GM18907 (cell line): ENCODE measurements at regions not wholly inside any gene's neighbourhood (a gene's known extent, or its start where the extent isn't known, plus 50 kb on each side); places are given as distances from the start of the nearest gene placed in this dataset.
"Not testable (repeated sequence)": the region's sequence is repeated elsewhere in the genome, so short reads cannot be mapped to it uniquely, and the experiment has no call there.

Source experiments
- ATAC-seq: cut with Tn5 transposase; IDR thresholded peaks from one replicate; pipeline ENCODE4 v1.9.1; 2021; ENCODE audit warnings: mild to moderate bottlenecking, moderate library complexity; ENCODE audit not compliant: unreplicated experiment

DNA sequence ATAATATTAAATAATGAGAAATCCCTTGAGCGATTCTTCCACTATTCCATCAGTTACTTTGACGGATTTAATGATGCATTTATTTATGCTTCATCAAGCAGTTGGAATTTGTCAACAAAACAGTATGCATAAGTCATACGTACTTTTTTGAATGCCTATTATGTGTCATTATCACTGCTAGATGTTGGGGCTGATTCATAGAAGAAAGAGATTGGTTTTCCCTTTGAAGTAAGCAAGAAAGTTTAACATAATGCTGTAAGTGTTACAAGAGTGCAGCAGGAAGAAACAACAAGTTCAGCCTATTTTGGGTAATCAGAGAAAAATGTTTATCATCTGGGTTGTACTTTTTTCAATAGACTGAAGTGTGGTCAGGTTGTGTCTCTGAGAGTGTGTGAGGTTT, 121.2 kb upstream of the RANBP3L start:
- ATAC-seq, result no peak

GRCh38 chr5:36423578-36424307, 122.0 kb upstream of the RANBP3L start:
- ATAC-seq, result no peak

- ATAC-seq, result not testable (repeated sequence)
These were observed 124.4 kb upstream of the RANBP3L start for GRCh38 chr5:36426070-36426469.

GRCh38 chr5:36435516-36435915, 133.8 kb upstream of the RANBP3L start:
- no peak for ATAC-seq

DNA sequence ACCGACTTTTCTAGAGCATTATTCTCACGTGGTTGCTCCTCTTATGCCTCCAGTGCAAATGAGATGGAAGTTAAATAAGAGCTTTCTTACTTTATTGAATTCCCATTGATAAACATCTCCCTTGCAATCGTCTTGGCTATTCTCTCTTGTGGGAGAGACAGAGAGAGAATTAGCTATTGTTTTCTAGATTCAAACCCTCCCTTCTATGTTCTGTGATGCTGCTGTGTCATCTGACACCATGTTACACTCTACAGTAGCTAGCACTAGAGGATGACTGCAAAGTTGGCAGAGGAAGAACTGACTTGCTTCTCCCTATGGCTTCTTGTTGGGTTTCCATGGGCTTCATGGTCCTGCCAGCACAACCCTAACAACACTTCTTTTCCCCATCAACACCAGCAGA, 134.6 kb upstream of the RANBP3L start:
- no peak for ATAC-seq

DNA sequence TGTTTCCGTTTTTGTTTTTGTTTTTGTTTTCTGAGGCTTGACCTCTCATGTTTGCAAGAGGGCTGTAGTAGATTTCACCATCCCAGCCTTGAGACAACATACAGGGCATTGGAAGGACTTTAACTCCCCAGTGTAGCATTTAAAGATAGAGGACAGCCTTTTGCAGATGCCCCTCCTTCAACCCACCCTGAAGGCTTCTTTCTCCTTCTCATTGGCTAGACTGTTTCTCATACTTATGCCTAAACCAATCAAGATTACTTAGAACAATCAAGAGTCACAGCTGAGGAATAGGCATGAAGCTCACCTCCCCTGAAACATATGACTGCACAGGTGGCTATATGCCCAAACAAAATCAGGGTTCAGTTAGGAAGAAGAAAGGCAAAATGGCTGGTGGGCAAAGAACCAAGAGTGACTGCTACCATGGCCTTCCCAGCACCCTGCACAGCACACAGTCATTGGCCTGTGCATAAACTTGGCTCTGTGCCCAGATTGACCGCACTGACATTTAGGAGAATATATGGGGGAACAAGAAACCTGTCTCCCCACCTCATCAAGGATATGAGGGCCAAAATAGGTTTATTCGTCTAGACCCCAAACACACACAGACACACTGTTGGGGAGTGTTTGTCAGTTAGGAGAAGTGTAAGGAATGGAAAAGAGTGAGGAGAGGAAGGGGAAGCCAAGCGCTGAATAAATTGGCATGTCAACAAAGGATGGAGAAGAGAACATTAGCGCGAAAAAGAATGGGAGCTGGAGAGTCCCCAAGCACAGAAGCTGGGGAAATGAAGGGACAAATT, 137.3 kb upstream of the RANBP3L start:
- ATAC-seq, result no peak

GRCh38 chr5:36440300-36440699, 138.6 kb upstream of the RANBP3L start:
- no peak for ATAC-seq

DNA sequence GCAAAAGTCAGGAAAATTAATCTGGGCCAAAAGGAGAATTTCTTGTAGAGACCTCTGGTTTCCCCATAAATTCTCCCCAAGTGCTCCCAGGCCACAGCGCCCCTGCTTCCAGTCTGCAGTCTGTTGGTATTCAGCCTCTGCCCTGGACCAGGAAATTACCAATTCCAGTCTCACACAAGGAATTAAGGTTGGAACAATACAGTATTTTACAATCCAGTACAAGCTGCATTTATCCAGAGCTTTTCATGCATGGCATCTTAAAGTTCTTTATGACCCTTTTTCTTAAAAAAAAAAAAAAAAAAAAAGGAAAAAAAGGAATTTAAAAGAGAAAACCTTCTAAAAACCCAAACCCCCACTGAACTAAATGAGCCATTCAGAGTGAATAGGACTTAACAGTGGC, 139.6 kb upstream of the RANBP3L start:
- ATAC-seq, result no peak

DNA sequence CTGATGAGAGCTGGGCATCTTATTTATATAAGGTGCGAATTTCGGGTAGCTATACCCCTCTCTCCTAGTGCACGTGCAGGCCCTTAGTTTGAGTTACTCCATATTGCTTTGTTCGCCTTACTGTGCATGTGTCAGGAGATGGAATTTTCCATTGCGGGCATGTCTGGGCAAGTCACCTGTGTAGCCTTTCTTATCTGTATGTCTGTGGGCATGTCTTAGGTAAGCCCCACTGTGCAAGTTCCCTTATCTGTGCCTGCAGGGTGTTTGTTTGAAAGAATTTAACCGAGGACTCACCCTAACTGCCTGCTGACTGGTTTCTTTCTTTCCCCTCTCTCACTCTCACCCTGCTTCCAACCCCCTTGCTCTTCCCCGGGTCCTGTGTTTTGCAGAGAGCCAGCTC, 140.7 kb upstream of the RANBP3L start:
- ATAC-seq, result no peak

GRCh38 chr5:36442796-36443195, 141.1 kb upstream of the RANBP3L start:
- ATAC-seq, result no peak

DNA sequence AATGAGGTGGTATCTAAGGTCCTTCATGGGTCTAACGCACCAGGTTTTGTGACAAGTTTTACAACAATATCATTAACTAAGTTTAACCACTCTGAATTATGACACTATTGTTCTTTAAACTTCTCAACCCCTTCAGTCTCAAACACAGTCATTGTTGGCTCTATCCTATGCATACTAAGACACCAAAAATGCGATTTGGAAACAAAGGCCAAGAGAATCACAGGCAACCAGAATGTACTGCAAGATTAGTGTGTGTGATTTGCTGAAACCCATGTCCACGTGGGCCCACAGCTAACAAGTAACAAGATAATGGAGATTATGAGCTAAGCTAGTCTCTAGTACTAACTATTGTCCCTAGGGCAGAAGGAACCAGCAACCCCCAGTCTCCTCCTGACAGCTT, 142.2 kb upstream of the RANBP3L start:
- no peak for ATAC-seq

DNA sequence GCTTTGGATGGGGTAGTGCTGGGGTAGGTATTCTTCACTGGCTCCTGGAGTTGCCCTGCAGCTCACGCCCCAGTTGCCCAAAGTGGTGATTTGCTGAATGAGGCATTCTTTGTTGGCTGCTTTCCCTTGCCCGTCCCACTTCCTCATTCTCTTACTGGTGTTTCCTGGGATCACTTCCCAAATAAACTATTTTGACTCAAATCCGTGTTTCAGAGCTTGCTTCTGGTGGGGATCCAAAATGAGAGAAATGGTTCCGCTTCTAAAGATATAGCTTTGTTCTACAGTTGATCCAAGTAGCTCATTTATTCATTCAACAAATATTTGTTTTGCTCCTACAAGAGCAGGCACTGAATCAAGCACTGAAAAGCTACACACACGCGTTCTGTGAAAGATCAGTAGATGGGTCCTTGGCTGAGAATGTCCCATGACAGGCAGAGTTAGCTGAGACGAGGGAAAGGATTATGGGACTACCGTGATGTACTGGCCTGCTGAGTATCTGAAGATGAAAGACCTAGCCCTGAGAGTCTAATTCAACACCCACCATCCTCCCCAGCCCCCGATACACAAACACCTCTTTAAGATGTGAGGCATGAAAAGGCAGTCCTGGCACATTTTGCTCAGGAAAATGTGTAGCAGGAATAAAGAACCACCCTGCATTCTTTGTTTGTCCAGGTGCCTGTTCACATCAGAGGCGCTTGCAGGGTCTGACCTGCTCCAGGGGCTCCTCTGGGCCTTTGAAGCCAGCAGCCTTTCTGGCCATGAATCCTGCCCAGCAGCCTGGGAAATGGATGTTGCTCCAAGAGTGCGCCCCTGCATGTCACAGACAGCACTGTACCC, 143.1 kb upstream of the RANBP3L start:
- no peak for ATAC-seq

DNA sequence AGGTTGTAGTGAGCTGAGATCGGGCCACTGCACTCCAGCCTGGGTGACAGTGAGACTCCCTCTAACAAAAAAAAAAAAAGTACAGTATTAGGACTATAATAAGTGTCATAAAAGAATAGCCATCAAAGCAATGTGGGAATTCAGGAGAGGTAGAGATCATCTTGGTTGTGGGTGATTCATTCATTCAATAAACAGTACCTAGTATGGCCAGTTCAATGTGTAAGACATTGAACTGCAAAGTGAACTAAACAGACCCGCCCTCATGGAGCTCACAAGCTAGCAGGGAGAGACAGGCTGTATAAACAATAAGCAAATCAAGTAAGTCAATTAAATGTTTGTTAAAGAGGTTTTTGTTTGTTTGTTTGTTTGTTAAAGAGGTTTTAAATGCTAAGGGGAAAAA, 146.1 kb upstream of the RANBP3L start:
- no peak for ATAC-seq

GRCh38 chr5:36450229-36451014, 148.7 kb upstream of the RANBP3L start:
- ATAC-seq, result no peak

- no peak for ATAC-seq
These were observed 150.8 kb upstream of the RANBP3L start for GRCh38 chr5:36452424-36453006.

DNA sequence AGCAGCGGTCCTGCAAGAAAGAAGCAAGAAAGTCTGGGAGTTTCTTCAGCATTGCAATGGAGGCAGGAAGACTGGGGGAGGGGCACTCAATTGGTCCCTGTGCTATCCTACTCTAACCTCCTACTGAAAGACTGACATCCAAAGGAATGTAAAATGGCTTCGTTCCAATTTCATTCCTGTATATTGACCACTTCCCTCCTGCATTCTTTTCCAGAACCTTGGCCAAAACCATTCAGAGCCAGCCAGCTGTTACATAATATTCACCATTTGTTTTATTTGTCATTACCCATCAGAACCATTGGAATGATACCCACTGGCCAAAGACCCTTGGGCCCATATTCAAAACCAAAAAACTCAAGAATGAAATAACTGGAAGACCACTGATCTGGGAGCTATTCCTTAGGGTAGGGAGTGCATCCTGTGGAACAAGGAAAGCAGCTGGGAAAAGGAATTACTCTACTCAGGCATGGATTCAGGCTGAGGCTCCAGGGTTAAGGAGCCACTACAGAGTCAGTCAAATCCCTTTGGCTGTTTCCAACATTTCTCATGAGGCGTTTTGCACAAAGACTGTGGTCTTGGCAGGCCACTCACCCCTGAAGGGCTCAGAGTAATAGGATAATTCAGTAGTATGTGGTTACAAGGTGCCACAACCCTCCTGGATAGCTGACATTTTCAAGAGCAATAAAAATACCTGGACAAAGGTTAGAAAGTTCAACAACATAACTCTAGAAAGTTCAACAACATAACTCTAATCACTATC, 148.7 kb upstream of the SLC1A3 start:
- ATAC-seq, result no peak

- ATAC-seq, result no peak
These were observed 147.7 kb upstream of the SLC1A3 start for GRCh38 chr5:36458746-36459145.

GRCh38 chr5:36459176-36460135, 146.9 kb upstream of the SLC1A3 start:
- ATAC-seq, result no peak
